ENCODE measurements at regions not wholly inside any gene's neighbourhood (a gene's known extent, or its start where the extent isn't known, plus 50 kb on each side); places are given as distances from the start of the nearest gene placed in this dataset.
A peak's percentile ranks its signal among the peaks of the same experiment; 100 is the strongest.

- no peak overlapping the region for H3K4me3 Mint-ChIP-seq
- peaks cover 6% of the 10 kb centered on the region for H3K27me3 Mint-ChIP-seq (ENCODE audit: low read depth)
- TF ChIP-seq, protein P1, sequence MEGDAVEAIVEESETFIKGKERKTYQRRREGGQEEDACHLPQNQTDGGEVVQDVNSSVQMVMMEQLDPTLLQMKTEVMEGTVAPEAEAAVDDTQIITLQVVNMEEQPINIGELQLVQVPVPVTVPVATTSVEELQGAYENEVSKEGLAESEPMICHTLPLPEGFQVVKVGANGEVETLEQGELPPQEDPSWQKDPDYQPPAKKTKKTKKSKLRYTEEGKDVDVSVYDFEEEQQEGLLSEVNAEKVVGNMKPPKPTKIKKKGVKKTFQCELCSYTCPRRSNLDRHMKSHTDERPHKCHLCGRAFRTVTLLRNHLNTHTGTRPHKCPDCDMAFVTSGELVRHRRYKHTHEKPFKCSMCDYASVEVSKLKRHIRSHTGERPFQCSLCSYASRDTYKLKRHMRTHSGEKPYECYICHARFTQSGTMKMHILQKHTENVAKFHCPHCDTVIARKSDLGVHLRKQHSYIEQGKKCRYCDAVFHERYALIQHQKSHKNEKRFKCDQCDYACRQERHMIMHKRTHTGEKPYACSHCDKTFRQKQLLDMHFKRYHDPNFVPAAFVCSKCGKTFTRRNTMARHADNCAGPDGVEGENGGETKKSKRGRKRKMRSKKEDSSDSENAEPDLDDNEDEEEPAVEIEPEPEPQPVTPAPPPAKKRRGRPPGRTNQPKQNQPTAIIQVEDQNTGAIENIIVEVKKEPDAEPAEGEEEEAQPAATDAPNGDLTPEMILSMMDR (IDR thresholded peaks at IDR 0.05; ENCODE audit: unreplicated experiment in 3 of 3) = no peak
- no peak overlapping the region for H3K27ac Mint-ChIP-seq
- peaks cover 22% of the 10 kb centered on the region for H3K4me1 Mint-ChIP-seq
- no peaks in the 10 kb centered on the region for H3K36me3 Mint-ChIP-seq (ENCODE audit: low read depth)
- no peaks in the 10 kb centered on the region for H3K9me3 Mint-ChIP-seq
These were observed 101.8 kb upstream of the AKIRIN2 start for GRCh38 chr6:87803791-87804190.

DNA sequence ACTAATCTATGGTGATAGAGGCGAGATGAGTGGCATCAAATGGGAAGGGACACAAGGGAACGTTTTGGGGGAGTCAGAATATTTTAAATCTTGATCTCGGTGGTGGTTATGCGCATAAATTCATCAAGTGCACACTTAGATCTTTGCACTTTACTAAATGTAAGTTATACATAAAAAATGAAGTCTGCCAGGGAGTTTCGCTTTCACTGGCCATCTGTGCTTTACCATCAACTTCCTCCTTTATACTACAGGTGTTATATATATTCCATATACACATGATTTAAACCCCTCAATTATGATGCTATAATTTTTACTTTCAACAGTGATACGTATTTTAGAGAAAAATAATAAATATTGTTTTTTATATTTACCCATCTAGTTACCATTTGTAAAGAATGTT lies 97.6 kb upstream of the AKIRIN2 start:
- Mint-ChIP-seq H3K4me1 (peaks cover 19% of the 10 kb centered on the region), H3K27ac (peak overlapping the region in 2 of 3 experiments; percentile 77), H3K4me3 (no peak overlapping the region), H3K36me3 (ENCODE audit: low read depth) (no peaks in the 10 kb centered on the region), H3K9me3 (no peaks in the 10 kb centered on the region), H3K27me3 (ENCODE audit: low read depth) (peaks cover 4% of the 10 kb centered on the region)
- TF ChIP-seq, protein P1 (IDR thresholded peaks at IDR 0.05; ENCODE audit: unreplicated experiment in 3 of 3) = no peak

- no peak overlapping the region for H3K4me3 Mint-ChIP-seq
- TF ChIP-seq, protein P1 (IDR thresholded peaks at IDR 0.05; ENCODE audit: unreplicated experiment in 3 of 3) = no peak
- H3K27ac Mint-ChIP-seq = peak overlapping the region; percentile 77 to 82 (median 77)
- no peaks in the 10 kb centered on the region for H3K9me3 Mint-ChIP-seq
- H3K36me3 Mint-ChIP-seq (ENCODE audit: low read depth) = no peaks in the 10 kb centered on the region
- H3K4me1 Mint-ChIP-seq = peaks cover 14% of the 10 kb centered on the region
- peaks cover 4% of the 10 kb centered on the region for H3K27me3 Mint-ChIP-seq (ENCODE audit: low read depth)
These were observed 96.6 kb upstream of the AKIRIN2 start for GRCh38 chr6:87798393-87799278.

GRCh38 chr6:87794922-87795885 lies 93.2 kb upstream of the AKIRIN2 start:
- Mint-ChIP-seq H3K27ac (peak overlapping the region in 2 of 3 experiments; percentile 36 to 44), H3K9me3 (no peaks in the 10 kb centered on the region), H3K36me3 (ENCODE audit: low read depth) (no peaks in the 10 kb centered on the region), H3K4me3 (no peak overlapping the region), H3K4me1 (peaks cover 21% of the 10 kb centered on the region), H3K27me3 (ENCODE audit: low read depth) (peaks cover 4% of the 10 kb centered on the region)
- TF ChIP-seq, protein P1 (IDR thresholded peaks at IDR 0.05; ENCODE audit: unreplicated experiment in 3 of 3) = no peak

- TF ChIP-seq, protein P1 (IDR thresholded peaks at IDR 0.05; ENCODE audit: unreplicated experiment in 3 of 3) = no peak
- peak overlapping the region in 2 of 3 experiments; percentile 54 to 66 for H3K27ac Mint-ChIP-seq
- H3K4me3 Mint-ChIP-seq = no peak overlapping the region
- H3K9me3 Mint-ChIP-seq = no peaks in the 10 kb centered on the region
- peaks cover 4% of the 10 kb centered on the region for H3K27me3 Mint-ChIP-seq (ENCODE audit: low read depth)
- peaks cover 26% of the 10 kb centered on the region for H3K4me1 Mint-ChIP-seq
- no peaks in the 10 kb centered on the region for H3K36me3 Mint-ChIP-seq (ENCODE audit: low read depth)
These were observed 91.3 kb upstream of the AKIRIN2 start for GRCh38 chr6:87793315-87793714.
